ENCODE measurements at regions not wholly inside any gene's neighbourhood (a gene's known extent, or its start where the extent isn't known, plus 50 kb on each side); places are given as distances from the start of the nearest gene placed in this dataset.

DNA sequence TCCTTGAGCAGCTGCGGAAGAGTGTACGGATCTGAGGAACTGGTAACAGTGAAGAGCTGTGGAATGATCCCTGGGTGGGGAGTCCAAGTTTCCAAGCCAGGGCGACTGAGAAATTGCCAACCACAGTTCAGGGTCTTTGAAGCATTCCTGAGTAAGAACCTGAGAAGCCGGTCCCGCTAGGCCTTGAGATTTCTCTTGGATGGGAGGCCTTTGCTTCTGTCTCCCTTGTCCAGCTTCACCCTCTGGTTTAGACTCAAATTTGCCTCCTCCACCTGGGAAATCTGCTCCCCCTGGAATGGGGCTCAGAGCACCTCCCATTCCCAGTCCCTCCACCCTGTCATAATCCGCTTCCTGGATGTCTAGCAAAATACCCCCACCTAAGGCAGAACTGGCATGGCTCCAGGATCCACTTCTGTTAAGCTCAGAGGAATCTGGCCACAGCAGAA is 127.7 kb upstream of the DLG1 start:
- H3K4me3 ChIP-seq (ENCODE audit: low read depth, low read length): no peak overlapping the region
- TF ChIP-seq, protein P1, sequence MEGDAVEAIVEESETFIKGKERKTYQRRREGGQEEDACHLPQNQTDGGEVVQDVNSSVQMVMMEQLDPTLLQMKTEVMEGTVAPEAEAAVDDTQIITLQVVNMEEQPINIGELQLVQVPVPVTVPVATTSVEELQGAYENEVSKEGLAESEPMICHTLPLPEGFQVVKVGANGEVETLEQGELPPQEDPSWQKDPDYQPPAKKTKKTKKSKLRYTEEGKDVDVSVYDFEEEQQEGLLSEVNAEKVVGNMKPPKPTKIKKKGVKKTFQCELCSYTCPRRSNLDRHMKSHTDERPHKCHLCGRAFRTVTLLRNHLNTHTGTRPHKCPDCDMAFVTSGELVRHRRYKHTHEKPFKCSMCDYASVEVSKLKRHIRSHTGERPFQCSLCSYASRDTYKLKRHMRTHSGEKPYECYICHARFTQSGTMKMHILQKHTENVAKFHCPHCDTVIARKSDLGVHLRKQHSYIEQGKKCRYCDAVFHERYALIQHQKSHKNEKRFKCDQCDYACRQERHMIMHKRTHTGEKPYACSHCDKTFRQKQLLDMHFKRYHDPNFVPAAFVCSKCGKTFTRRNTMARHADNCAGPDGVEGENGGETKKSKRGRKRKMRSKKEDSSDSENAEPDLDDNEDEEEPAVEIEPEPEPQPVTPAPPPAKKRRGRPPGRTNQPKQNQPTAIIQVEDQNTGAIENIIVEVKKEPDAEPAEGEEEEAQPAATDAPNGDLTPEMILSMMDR (IDR thresholded peaks at IDR 0.05; ENCODE audit: low read depth, low read length, missing control alignments): no peak
- in situ Hi-C loops (cut with HindIII; ENCODE audit: low sequenced_read_pairs): loop anchor here (5.0 kb wide), 1 partner anchor 74 kb away; no protein-coding TSS in a partner anchor
- DNase-seq (ENCODE audit: low read depth): peak; percentile 54

- in situ Hi-C loops (cut with HindIII; ENCODE audit: low sequenced_read_pairs): loop anchor here (5.0 kb wide), 1 partner anchor 73 kb away; no protein-coding TSS in a partner anchor
- TF ChIP-seq, protein P1 (IDR thresholded peaks at IDR 0.05; ENCODE audit: low read depth, low read length, missing control alignments): no peak
- no peak for DNase-seq (ENCODE audit: low read depth)
- no peak overlapping the region for H3K4me3 ChIP-seq (ENCODE audit: low read depth, low read length)
These were observed 127.2 kb upstream of the DLG1 start for GRCh38 chr3:197425485-197426120.

DNA sequence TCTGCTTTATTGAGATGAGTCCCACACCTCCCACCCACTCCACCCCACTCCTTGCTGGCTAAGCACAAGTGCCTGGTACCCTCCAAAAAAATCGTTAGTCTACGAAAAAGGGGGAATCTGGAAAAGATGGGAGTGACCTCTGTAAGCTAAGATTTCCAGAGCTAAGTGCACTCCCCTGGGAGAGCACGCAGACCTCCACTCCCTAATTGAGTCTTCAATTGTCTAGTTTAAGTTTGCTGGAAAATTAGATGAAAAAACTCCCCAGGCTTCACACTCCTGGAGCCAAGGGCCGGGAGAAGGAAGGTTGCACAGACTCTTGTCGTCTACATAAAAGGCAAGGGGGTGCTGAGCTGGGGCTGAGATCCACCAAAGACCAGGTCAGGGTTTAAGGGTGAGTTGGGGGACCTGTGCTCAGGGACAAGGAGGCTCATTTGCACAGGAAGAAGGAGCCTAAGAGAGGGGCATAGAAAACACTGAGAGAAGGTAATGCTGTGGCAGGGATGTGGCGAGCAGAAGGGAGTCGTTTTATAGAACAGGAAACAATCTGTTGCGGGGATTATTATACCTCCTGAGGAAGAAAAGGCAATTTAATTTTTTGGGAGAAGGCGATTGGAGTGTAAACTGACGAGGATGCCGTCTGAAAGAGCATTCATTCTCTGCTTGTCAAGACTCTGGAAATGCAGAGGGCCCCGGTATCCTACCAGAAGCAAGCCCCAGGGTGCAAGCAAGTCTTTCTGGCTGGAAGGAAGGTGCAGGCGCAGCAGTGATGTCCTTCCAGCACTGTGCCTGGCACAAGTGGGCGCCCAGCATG is 126.5 kb upstream of the DLG1 start:
- in situ Hi-C loops (cut with HindIII; ENCODE audit: low sequenced_read_pairs): loop anchor here (5.0 kb wide), 1 partner anchor 73 kb away; no protein-coding TSS in a partner anchor
- H3K4me3 ChIP-seq (ENCODE audit: low read depth, low read length): no peak overlapping the region
- TF ChIP-seq, protein P1 (IDR thresholded peaks at IDR 0.05; ENCODE audit: low read depth, low read length, missing control alignments): no peak
- no peak for DNase-seq (ENCODE audit: low read depth)

DNA sequence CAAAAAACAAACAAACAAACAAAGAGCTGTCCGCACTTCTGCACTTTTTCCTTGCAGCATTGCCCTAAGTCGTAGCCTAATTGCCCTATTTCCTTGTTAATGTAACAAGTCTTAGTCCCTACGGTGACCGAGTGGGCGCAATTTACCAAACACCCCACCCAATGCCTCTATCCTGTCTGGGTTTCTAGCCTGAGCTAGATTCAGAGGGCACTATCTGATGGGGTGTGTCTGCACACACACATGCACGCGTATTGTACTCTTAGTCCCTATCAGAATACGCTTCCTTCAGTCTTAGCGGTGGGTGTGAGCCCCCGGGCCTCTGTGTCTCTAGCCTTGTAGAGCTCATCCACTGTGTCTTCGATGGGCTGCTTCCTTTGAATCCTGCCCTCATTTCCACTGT is 125.9 kb upstream of the DLG1 start:
- TF ChIP-seq, protein P1 (IDR thresholded peaks at IDR 0.05; ENCODE audit: low read depth, low read length, missing control alignments): no peak
- DNase-seq (ENCODE audit: low read depth): no peak
- in situ Hi-C loops (cut with HindIII; ENCODE audit: low sequenced_read_pairs): no loop called here
- H3K4me3 ChIP-seq (ENCODE audit: low read depth, low read length): no peak overlapping the region

GRCh38 chr3:197423376-197423775 is 125.0 kb upstream of the DLG1 start:
- TF ChIP-seq, protein P1 (IDR thresholded peaks at IDR 0.05; ENCODE audit: low read depth, low read length, missing control alignments): no peak
- in situ Hi-C loops (cut with HindIII; ENCODE audit: low sequenced_read_pairs): no loop called here
- no peak for DNase-seq (ENCODE audit: low read depth)
- H3K4me3 ChIP-seq (ENCODE audit: low read depth, low read length): no peak overlapping the region

GRCh38 chr3:197422506-197422905 is 124.1 kb upstream of the DLG1 start:
- no peak for DNase-seq (ENCODE audit: low read depth)
- no peak overlapping the region for H3K4me3 ChIP-seq (ENCODE audit: low read depth, low read length)
- TF ChIP-seq, protein P1 (IDR thresholded peaks at IDR 0.05; ENCODE audit: low read depth, low read length, missing control alignments): no peak
- in situ Hi-C loops (cut with HindIII; ENCODE audit: low sequenced_read_pairs): no loop called here

Measured in astrocyte of the cerebellum (primary cell).